Upper lobe of right lung (tissue), 1 donor: ENCODE measurements at regions not wholly inside any gene's neighbourhood (a gene's known extent, or its start where the extent isn't known, plus 50 kb on each side); places are given as distances from the start of the nearest gene placed in this dataset.

Experiments used
- ATAC-seq: fragments of 200-7000 bp; cut with Tn5 transposase; one replicate; pipeline ENCODE4 v1.9.1; 2020; ENCODE audit warnings: mild to moderate bottlenecking, moderate library complexity
- DNase-seq: peaks from one replicate; pipeline ENCODE4 v3.0.0-alpha.2; 2020
- H3K27ac ChIP-seq: fragments of 200-600 bp; one replicate; pipeline ENCODE4 v1.8.0; 2022
- H3K27me3 ChIP-seq: fragments of 200-600 bp; one replicate; pipeline ENCODE4 v1.8.0; 2022; ENCODE audit warnings: mild to moderate bottlenecking
- H3K36me3 ChIP-seq: fragments of 200-600 bp; one replicate; pipeline ENCODE4 v1.8.0; 2022
- H3K4me1 ChIP-seq: fragments of 200-600 bp; one replicate; pipeline ENCODE4 v1.8.0; 2022
- H3K4me3 ChIP-seq: fragments of 200-600 bp; one replicate; pipeline ENCODE4 v1.8.0; 2022; ENCODE audit warnings: mild to moderate bottlenecking
- H3K9me3 ChIP-seq: fragments of 200-600 bp; one replicate; pipeline ENCODE4 v1.8.0; 2022
- CTCF ChIP-seq: fragments of 200-600 bp; IDR thresholded peaks from one replicate; pipeline ENCODE4 v1.8.0; 2022; ENCODE audit warnings: antibody characterized with exemption
- intact Hi-C: fragments of 100-400 bp; cut with DNase I; formaldehyde crosslinking; loops from one replicate; pipeline ENCODE4 v1.11.0; 2022
- donor health status: DM: no; HTN: yes; CAD: no; lungs with severe emphysema.

GRCh38 chrX:109826954-109827708, 94.1 kb upstream of the ACSL4 start:
- intact Hi-C loops, result no loop called here
- ATAC-seq (no peak), DNase-seq (no peak)
- Histone ChIP-seq H3K36me3 (no peaks in the 10 kb centered on the region), H3K4me1 (no peaks in the 10 kb centered on the region), H3K27me3 (no peaks in the 10 kb centered on the region), H3K4me3 (no peak overlapping the region), H3K27ac (no peak overlapping the region), H3K9me3 (no peaks in the 10 kb centered on the region)
- no peak for TF ChIP-seq CTCF

- H3K9me3 ChIP-seq, result no peaks in the 10 kb centered on the region
- H3K4me3 ChIP-seq, result no peak overlapping the region
- no peak for TF ChIP-seq CTCF
- H3K27ac ChIP-seq, result no peak overlapping the region
- no peaks in the 10 kb centered on the region for H3K4me1 ChIP-seq
- H3K36me3 ChIP-seq, result no peaks in the 10 kb centered on the region
- DNase-seq (no peak), ATAC-seq (no peak)
- intact Hi-C loops, result no loop called here
- no peaks in the 10 kb centered on the region for H3K27me3 ChIP-seq
These were observed 94.7 kb upstream of the ACSL4 start for GRCh38 chrX:109827772-109828171.

- no peak overlapping the region for H3K4me3 ChIP-seq
- no peaks in the 10 kb centered on the region for H3K9me3 ChIP-seq
- intact Hi-C loops, result no loop called here
- no peaks in the 10 kb centered on the region for H3K4me1 ChIP-seq
- H3K27ac ChIP-seq, result no peak overlapping the region
- TF ChIP-seq CTCF, result no peak
- ATAC-seq (no peak), DNase-seq (no peak)
- no peaks in the 10 kb centered on the region for H3K36me3 ChIP-seq
- no peaks in the 10 kb centered on the region for H3K27me3 ChIP-seq
These were observed 97.2 kb upstream of the ACSL4 start for GRCh38 chrX:109830157-109830703.

GRCh38 chrX:109830704-109831206, 97.7 kb upstream of the ACSL4 start:
- ATAC-seq, result peak; percentile 75

GRCh38 chrX:109831326-109831985, 98.4 kb upstream of the ACSL4 start:
- DNase-seq (no peak), ATAC-seq (no peak)
- H3K9me3 ChIP-seq, result no peaks in the 10 kb centered on the region
- H3K4me1 ChIP-seq, result no peaks in the 10 kb centered on the region
- intact Hi-C loops, result no loop called here
- no peak overlapping the region for H3K4me3 ChIP-seq
- H3K36me3 ChIP-seq, result no peaks in the 10 kb centered on the region
- H3K27me3 ChIP-seq, result no peaks in the 10 kb centered on the region
- TF ChIP-seq CTCF, result no peak
- no peak overlapping the region for H3K27ac ChIP-seq

More at GRCh38 chrX:109830704-109831206, 97.7 kb upstream of the ACSL4 start:
- Histone ChIP-seq H3K4me1 (no peaks in the 10 kb centered on the region), H3K4me3 (no peak overlapping the region), H3K27me3 (no peaks in the 10 kb centered on the region), H3K9me3 (no peaks in the 10 kb centered on the region), H3K27ac (no peak overlapping the region), H3K36me3 (no peaks in the 10 kb centered on the region)
- TF ChIP-seq CTCF, result no peak
- DNase-seq, result no peak
- intact Hi-C loops, result no loop called here
